HT1080 (cell line): ENCODE measurements at regions not wholly inside any gene's neighbourhood (a gene's known extent, or its start where the extent isn't known, plus 50 kb on each side); places are given as distances from the start of the nearest gene placed in this dataset.
A peak's percentile ranks its signal among the peaks of the same experiment; 100 is the strongest.

ENCODE experiments used
- DNase-seq: peaks from one replicate; pipeline ENCODE4 v3.0.0-alpha.2; 2015; ENCODE audit warnings: low read depth

- no peak for DNase-seq
Observed at GRCh38 chr12:43120150-43120549, 431.9 kb downstream of the ADAMTS20 start.

- no peak for DNase-seq
Observed at GRCh38 chr12:43118881-43119280, 433.1 kb downstream of the ADAMTS20 start.

DNA sequence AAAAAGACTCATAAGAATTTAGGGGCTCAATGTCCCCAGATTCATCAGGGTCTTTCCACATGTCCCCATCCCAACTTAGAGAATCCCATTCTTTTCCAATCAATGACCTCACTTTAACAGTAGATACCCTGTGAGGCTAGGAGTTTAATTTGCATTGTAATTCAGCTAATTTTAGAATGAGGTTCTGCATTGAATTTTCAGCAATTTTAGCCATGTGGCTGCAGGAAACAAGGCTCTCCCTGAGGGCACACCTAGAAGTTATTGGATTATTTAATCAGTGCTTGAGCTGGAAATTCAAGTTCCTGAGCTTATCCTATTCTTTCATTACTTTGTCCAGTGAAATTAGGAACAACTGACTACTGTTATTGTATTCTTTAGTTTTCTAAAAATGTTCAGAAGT lies 433.8 kb downstream of the ADAMTS20 start:
- DNase-seq: no peak

- no peak for DNase-seq
Observed at GRCh38 chr12:43117226-43117930, 434.6 kb downstream of the ADAMTS20 start.

DNA sequence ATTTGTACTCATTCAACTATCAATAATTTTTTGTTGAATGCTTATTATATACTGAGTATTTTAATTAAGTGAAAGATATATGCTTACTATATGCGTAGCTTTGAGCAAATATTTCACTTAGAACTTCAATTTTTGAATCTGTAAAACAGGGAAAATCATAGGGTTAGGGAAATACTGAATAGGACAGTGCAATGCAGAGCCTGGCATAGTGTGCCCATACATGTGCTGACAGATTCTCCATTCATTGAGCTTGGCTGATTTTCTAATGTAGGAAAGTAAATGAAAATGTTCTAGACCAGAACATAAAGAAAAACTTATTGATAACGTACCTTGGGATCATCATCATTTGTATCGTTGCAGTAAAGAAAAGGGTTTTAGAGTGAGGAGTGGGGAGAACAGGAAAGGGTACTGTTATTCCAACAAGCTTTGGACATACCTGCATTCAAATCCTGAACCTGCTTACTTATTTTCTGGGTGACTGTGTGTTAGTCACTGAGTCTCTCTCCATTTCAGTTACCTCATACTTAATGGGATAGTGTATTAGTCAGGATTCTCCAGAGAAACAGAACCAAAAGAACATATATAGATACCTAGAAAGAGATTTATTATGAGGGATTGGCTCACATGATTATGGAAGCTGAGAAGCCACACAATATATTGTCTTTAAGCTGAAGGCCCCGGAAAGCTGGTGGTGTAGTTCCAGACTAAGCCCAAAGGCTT lies 436.4 kb downstream of the ADAMTS20 start:
- no peak for DNase-seq

DNA sequence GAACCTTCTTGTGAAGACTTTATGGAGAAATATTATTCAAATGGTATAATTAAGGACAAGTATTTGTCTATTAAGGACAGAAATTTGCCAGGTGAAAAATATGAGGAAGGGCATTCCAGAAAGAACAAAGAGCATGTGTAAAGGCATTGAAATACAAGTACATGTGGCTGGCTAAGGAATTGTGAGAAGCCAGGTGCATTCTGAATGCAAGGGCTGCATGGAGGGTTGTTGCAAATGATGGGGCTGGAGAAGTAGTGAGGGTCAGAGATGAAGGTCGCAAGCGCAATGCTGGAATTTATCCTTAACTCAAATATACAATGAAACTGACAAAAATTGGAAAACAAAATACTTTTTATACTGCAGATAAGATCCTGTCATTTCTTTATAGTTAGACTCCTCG lies 437.7 kb downstream of the ADAMTS20 start:
- no peak for DNase-seq

DNA sequence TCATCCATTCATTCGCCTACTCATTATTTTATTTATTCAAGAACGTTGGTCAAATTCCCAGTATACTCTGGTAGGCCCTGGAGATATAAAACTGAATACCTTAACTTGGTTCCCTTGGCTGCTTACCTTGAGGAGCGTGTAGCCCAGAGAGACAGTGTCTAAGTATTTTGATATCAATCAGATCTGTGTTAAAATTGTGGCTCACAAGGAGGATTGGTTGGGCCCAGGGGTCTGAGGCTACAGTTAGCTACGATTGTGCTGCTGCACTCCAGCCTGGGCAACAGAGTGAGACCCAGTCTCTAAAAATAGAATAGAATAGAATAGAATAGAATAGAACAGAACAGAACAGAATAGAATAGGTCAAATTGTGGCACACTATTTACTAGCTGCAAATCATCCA lies 438.4 kb downstream of the ADAMTS20 start:
- no peak for DNase-seq

GRCh38 chr12:43113135-43113534 lies 438.9 kb downstream of the ADAMTS20 start:
- no peak for DNase-seq

GRCh38 chr12:43112101-43112920 lies 439.7 kb downstream of the ADAMTS20 start:
- DNase-seq: no peak

GRCh38 chr12:43111608-43112007 lies 440.4 kb downstream of the ADAMTS20 start:
- DNase-seq: no peak

- DNase-seq: no peak
Observed at GRCh38 chr12:43109631-43110345, 442.2 kb downstream of the ADAMTS20 start.

DNA sequence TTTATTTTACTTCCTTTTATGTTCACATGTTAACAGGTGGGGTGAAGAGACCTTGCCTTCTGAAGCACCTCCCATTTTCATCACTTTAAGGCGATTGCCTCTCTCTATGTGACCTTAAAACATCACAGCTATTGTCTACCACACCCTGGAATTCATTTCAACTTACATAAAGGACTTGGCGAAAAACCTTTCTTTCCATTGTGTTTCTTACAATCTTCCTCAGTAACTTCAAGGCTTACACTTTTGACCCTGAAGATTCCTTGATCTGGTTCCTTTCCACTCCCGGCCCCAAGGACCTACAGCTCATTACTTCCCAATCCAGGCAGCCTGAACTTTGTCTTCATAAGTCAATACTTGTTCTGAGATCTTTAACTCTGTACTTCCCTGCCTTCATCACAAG lies 443.3 kb downstream of the ADAMTS20 start:
- no peak for DNase-seq

DNA sequence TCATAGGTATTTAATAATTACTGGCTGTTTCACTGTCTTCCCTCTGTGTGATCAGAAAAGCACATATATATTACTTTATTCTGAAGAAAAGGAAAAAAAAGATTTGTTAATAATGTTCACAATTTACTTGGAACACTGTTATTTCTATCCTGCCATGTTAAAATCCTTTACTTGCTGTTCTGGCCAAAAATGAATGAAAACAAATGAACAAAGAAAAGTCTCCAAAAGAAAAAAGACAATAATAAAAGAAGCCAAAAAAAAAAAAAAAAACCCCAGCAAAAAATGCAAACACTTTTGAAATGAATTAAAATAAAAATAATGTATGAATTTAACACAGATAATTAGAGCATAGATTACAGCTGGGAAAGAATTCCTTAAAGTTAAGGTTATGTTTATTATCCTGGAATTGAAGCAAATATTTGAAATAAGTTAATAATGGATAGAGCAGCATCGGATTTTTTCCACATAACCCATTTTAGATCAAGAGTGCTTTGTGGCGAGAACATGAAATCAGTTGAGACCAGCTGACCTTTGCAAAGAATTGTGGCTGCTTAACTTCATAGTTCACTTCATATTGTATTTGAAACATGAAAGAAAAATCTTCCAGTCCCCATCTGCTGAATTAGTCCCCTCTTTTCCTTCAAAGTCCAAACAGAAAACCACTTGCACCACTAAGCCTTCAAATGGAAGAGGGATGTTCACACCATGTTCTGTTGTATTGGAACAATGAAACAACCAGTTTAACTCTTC lies 444.8 kb downstream of the ADAMTS20 start:
- DNase-seq: no peak

DNA sequence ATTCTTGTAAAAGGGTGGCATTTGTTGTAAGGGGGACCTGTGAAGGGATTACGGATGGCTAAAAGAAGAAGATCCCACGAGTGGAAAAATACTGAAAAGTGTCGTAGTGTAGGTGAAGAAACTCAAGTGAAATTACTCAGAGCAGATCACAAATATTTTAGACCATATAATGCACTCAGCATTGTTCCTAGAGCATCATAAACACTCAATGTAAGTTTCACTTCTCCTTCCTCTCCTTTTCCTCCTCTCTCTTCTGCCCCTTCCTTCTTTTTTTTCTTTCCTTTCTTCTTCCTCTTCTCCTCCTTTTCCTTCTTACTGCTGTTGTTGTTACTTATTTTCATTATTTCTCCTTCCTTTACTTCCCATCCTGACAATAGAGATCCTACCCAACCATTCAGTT lies 445.6 kb downstream of the ADAMTS20 start:
- no peak for DNase-seq

- DNase-seq: no peak
Observed at GRCh38 chr12:43105426-43105981, 446.5 kb downstream of the ADAMTS20 start.

DNA sequence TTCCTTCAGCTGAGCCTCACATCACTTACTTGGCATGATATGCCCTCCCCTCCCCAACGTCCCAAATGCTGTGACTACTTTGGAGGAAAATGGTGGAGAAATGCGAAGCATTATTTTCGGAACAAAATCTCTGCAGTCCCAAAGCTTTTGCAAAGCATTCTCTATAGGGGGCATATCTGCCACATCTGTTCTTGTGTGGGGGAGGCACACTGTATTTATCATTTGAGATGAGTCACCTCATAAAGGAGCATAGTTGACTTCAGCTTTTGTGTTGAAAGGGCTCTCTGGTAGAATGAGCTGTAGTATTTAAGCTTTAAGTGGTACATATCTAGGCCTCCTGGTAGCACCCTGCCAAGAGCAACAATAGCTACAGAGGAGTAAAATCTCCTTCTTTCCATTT lies 447.5 kb downstream of the ADAMTS20 start:
- peak; percentile 75 for DNase-seq

GRCh38 chr12:43103866-43104265 lies 448.1 kb downstream of the ADAMTS20 start:
- DNase-seq: no peak

DNA sequence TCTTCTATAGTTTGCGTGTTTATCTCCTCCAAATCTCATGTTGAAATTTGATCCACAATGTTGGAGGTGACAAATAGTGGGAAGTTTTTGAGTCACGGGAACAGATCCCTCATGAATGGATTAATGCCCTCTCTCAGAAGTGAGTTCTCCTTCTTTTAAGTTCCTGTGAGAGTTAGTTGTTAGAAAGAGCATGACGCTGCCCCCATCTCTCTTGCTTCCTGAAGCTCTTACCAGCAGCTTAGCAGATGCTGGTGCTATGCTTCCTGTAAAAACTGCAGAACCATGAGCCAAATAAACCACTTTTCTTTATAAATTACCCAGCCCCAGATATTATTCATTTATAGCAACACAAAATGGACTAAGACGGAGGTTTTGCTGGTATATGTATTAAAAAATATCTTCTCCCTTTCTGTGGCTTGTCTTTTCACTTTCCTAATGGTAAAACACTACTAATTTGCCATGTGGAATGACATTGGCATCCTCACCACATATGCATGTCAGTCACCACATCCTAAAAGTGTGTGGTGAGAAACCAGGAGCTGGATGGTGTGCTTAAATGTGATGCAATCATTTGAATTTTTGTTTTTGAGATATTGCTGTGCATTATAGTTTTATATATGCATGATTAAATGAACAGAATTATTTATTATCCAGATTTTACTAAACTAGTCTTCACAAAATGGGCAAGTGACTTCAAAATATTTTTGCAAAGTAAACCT lies 449.3 kb downstream of the ADAMTS20 start:
- peak; percentile 14 for DNase-seq

DNA sequence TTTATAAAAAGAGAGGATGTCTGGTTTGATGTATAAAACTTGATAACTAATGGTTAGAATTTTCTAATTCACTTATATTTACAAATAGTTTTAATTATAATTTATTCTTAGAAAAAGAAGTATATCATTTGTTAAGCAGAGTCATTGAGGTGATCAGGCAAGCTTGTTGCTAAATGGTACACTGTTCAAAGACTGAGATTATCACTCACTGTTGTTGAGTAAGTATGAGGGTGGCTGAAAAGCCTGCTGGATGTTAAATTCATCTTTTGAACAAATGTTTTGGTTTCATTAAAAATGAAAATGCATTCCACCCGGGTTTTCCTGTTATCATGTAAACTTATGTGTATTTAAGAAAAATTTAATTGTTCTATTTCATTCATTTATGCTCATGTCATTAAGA lies 451.8 kb downstream of the ADAMTS20 start:
- no peak for DNase-seq

DNA sequence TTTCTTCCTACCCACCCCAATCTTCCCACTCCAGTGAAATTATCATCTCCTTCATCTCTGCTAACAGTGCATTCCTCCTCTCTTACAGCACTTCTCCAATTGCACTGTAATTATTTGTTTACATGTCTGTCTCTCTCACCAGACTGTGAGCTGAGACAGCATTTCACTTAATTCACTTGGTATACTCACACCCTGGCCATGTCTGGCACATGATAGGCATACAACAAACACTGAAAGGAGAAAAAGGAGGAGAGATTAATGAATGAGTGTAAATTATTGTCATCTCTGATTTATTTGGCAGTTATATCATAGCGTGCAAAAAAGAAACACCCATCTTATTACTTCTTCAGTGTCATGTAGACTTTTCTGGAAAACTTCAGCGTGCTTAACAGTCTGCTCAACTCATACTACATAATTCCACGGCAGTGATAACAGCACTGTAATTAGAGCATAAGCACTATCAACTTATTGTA lies 452.3 kb downstream of the ADAMTS20 start:
- DNase-seq: no peak
